GM21737 (cell line): ENCODE measurements at regions not wholly inside any gene's neighbourhood (a gene's known extent, or its start where the extent isn't known, plus 50 kb on each side); places are given as distances from the start of the nearest gene placed in this dataset.

ENCODE experiments used
- ATAC-seq: cut with Tn5 transposase; IDR thresholded peaks from one replicate; pipeline ENCODE4 v1.9.1; 2021; ENCODE audit warnings: mild to moderate bottlenecking, moderate library complexity; ENCODE audit not compliant: unreplicated experiment

DNA sequence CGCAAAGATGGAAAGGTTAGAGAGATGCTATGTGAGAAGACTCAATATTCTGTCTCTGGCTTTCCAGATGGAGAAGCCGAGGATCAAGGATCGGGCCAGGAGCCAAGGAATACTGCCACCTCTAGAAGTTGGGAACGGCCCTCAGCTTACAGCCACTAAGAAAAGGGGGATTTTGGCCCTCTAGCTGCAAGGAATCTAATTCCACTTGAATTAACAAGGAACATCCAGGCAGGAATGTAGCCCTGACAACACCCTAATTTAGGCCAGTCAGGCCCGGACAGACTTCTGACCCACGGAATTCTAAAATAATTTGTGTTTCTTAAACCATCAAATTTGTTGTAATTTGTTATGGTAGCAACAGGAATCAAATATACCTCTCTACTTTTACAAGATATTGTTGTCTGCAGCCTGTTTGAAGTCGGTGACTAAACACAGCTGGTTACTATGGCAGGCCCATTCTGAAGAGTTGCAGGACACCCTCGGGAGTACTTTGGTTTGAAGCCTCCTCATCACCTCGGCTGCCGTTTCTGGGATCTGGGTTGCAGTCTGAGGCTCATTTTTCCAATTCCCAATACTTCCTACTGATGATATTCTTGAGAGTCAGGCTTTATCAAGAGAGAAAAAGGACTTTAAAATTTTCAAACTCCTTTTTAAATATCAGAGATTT is 1131.2 kb downstream of the TSN start:
- no peak for ATAC-seq

DNA sequence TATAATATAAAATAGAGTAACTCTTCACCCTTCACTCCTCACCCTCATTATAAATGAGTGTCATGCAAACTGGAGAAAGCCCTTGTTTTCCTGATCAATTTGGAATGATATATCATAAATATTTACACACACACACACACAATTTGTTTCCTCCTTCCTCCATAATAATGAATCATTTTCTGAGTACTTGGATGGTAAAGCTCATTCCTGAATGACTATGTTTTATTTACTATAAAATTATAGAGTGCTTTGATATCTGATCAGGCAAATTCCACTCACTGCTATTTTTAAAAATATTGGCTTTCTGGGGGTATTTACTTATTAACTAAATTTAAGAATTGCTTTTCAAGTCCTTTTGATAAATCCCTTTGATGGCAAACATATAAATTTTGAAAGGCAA is 1125.5 kb upstream of the CNTNAP5 start:
- ATAC-seq, result no peak

DNA sequence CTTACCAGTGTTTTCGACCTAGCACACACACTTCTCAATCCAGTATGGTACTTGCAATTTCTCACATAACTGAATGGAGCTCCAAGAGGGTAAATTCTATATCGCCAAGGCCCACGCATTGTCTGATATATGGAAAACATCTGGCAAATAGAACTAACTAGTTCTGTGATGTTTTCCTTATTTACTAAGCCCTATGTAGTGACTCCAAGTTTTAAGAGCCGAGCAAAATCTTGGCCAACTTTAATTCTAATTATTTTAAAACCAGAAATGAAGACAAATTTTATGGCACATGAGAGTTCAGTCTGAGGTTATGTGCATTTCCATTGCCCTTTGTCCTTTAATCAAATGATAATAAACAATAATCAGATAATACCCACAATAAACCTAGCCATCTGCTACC is 1119.7 kb upstream of the CNTNAP5 start:
- ATAC-seq, result no peak

DNA sequence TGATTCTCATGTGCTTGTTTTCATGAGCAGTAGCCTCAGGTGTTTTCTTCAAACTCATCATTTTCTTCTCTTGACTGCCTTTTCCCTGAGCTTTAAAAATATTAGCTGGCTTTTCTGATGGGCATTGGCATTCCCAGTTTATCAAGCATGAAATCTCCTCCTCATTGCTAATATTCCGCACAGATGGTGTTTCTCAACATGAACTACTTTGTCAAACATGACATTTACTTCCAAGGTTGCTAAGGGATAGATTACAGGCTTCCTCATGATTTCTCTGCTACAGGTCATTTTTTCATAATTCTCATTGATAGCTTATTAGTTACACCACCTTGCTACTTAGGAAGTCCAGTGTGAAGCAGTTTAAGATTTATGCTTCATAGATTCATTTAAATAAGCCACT is 1116.9 kb upstream of the CNTNAP5 start:
- no peak for ATAC-seq

DNA sequence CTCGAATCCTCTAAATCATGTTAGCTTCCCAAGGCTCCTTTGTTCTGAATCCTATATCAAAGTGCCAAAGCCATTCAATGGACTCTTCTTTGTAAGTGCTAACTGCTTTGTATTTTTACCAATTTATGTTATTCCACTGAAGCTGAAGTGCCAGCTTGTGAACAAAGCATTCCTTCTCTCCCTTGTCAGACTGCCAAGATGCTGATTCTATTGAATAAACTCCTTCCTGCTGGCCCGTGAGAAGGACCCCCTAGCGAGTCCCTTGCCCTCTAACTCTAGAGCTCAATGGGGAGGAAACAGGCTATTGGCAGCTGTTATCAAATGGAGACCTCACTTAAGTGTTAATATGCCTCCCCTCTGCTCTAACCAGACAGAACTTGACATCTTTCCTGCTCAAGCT is 1097.9 kb upstream of the CNTNAP5 start:
- no peak for ATAC-seq

DNA sequence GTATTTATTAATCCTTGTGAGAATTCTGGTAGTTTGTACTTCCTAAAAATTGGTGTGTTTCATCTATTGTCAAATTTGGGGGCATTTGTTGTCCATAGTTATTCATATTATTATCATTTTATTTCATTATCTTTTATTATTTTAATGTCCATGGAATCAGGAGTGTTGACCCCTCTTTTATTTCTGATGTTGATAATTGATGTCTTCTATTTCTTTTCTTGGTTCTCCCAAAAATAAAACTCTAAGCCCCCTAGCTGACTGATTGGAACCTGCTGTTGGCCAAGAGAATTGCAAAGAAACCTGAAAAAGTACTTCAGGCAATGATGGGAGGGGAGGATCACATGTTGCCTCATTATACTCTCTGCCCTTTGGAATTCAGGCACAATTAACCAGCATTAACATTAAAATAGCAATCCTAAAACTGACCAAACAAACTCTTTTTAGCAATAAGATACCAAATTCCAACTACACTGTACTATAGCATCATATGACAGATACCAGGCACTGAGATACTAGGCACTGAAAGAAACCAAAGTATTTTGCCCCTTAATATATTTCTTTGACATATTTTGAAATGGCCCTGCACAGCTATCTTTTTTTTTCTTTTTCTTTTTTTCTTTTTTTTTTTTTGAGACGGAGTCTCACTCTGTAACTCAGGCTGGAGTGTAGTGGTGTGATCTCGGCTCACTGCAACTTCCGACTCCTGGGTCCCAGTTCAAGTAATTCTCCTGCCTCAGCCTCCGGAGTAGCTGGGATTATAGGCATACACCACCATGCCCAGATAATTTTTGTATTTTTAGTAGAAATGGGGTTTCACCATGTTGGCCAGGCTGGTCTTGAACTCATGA is 1097.2 kb upstream of the CNTNAP5 start:
- ATAC-seq, result no peak

DNA sequence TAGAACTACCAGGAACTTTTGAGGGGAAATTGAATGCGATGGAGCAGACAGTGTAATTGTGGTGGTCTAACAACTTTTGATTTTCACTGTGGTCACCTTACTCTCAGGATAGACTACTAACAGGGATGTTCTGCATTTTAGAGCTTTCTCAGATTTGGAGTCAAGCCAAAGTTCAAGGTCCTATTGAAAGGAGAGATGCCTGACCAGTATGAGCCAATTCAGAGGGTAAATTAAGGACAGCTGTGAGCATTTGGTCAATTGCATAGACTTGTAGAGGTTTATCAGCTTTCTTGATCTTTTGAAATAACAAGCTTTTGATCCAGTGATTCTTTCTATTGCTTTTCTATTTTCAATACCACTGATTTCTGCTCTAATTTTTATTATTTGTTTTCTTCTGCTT is 1095.7 kb upstream of the CNTNAP5 start:
- ATAC-seq, result no peak

DNA sequence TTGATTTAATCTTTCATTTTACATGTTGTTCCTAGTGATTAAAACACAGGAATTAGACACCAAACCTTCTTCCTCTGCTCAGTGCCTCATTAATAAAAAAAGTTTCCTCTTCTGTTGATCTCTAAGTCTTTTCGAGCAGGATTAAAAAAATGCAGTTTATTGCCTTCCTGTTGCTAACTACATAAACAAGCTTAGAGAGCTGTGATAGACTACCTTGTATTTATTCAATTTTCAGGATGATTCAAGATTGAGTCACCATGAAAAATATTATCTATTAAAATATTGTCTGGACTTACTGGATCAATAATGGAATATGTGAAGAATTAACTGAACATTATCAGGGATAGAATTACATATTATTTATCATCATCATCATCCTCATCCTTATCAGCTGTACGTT is 1089.6 kb upstream of the CNTNAP5 start:
- ATAC-seq, result no peak

DNA sequence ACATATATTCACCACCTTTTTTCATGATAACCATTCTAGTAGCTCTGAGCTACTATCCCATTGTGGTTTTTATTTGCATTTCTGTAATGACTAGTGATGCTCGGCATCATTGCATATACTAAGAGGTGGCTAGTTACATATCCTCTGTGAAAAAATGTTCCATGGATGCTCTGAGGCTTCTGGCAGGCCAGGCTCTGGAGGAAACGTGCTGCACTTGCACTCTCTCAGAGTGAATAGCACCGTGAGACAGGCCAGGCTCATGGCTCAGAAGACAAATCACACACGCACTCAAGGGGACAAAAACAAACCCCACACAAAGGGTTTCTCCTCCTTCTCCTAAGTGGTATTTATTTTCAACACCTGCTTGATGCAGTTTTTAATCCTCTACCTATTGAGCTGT is 1085.3 kb upstream of the CNTNAP5 start:
- no peak for ATAC-seq

DNA sequence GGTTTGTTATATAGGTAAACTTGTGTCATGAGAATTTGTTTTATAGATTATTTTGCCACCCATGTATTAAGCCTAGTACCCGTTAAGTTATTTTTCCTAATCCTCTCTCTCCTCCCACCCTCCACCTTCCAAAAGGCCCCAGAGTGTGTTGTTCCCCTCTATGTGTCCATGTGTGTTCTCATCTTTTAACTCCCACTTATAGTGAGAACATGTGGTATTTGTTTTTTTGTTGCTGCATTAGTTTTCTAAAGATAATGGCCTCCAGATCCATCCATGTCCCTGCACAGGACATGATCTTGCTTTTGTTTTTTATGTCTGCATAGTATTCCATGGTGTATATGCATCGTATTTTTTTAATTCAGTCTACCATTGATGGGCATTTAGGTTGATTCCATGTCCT is 1075.6 kb upstream of the CNTNAP5 start:
- ATAC-seq, result no peak

DNA sequence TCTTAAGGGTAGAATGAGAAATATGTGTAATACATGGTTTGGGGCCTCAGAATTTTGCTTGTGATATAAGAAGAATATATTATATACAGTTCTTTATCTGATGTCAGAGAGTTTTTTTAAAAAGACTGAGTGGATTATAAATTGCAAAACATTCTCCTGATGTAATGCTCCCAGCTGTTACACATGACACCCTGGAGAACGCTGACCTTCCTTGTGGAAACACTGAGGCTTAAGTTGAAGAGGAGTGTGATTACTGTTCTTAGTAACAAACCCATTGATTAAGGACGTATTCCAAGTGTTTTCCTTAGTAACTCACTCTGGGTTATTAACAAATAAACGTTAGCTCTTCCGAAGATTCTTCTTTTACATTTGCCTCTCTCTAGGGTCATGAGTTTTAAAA is 1069.3 kb upstream of the CNTNAP5 start:
- ATAC-seq, result no peak

DNA sequence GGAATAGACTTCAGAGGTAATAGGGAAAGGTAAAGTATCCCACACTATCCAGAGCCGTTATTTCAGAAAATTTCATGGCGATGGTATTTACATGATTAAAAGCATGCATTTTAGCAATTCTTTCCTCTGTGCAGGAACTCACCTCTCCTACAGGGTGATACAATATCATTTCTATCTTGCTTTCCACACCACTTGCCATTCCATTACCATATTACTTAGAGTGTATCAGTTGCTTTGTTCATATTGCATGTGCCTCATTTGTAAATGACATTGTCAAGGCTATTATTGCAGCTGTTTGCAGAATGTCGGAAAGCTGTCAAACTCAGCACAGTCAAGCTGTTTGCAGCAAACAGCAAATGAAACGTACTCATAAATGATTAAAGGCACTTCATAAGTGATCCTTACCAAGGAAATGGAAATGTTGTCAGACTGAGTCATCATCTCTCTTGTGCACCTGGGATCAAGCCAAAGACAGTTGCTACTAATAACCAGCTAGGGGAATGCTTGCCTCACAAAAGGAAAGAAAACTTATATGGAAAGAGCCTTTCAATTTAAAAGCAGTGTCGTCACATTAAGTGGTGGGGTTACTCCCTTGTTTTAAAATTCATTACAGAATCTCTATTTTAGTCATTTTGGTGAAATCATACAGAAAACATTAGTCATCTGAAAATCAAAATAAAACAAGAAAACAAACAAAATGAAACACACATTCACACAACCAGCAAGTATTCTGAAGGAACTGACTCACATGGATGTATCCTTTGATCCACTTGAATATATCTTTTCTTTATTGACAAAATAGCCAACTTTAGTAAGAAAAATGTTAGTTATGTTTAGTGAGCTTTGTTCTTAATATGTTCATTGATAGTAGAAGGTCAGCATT is 1064.1 kb upstream of the CNTNAP5 start:
- ATAC-seq, result no peak

DNA sequence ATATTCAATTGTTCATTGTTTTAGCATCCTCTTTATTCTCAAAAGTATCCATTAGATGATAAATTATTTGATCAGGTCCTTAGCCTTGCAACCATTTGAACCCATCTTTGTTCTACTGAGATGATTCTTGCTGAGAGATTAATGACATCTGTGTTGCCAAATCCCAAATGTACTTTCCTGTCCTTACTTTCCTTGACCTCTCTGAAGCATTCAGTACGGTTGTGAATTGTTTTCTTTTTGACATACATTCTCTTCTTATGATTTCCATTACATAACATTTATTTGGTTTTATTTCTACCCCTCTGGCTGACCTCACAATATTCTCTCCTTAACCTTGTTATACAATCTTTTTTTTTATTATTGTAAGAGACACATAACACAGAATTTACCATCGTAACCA is 1058.6 kb upstream of the CNTNAP5 start:
- no peak for ATAC-seq

DNA sequence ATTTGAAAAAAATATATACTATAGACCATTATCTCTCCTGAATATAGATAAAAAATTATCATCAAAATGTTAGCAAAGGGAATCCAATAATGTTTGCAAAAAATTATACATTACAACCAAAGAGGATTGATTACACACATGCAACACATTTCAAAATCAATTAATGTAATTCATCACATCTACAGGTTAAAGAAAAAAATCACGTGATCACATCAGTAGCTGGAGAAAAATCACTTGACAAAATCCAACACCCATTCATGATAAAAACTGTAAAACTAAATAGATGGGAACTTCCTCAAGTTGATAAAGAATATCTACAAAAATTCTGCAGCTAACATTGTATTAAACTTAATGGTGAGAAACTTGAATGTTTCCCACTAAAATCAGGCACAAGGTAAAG is 1047.5 kb upstream of the CNTNAP5 start:
- ATAC-seq, result no peak

DNA sequence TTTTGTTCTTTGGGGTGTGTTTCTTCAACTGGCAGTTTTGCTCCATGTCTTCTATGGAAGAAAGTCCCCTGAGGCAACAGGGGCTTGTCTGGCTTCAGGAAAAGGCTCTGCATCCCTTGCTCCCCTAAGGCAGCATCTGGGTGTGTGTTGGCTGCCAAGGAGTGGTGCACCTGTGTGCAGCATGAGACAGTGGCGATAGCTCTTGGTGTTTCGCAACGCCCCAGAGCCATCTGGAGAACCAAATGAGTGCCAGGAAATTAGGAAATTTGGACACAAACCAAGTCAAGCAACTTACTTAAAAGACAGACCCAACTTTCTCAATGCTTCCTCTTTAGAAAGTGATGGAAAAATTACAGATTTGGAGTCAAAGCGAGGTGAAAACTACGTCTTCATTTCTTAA is 1044.4 kb upstream of the CNTNAP5 start:
- ATAC-seq, result no peak

DNA sequence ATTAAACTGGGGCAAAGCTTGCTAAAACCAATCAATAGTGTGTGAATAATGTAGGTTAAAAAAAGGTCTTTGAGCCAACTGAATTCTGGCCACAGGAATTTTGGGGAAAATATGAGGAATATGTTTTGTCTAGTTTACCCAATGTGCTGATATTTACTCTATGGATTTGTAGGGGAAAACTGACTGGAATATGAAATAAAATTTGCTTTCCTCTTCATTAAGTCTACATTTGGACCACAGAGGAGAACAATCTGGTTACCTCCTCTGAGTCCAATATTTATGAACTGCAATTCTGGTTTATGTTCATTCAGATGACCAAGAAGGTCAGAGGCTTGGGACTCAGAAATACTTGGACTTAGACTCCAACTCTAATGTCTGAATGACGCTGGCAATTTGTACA is 1042.2 kb upstream of the CNTNAP5 start:
- ATAC-seq, result no peak

DNA sequence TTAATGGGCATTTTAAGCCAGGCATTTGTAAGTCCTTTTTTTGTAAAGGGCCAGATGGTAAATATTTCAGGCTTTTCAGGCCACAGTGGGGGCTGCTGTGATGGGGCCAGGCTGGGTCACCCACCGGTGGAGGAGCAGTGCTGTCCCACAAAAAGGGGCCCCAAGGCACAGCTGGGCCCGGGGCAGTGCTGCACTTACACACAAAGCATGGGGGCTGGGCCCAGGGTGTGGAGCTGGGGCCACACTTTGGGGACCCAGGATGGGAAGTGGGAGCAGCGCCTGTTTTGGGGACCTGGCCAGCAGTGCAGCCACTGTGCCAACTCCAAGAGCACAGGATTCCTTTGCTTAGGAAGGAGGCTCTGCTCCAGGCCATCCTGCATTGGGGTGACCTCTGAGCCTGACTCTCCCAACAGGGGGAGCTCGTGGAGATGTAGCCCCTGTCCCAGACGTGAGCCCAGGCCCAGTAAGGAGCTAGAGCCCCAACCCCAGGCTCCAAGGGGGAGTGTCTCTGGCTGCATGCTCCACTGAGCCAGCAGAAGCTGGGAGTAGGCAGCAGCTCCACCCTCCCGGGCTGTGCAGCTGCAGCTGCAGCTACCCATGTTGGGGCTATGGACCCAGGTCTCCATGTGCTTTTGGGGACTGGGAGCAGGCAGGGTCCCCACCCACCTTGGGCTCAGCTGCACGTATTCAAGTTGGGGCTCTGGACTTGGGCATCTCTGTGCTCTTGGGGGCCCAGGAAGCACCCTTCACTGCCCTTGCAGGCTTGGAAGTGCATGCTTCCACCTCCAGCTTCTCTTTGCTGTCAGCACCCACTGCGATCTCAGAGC is 1036.5 kb upstream of the CNTNAP5 start:
- no peak for ATAC-seq

DNA sequence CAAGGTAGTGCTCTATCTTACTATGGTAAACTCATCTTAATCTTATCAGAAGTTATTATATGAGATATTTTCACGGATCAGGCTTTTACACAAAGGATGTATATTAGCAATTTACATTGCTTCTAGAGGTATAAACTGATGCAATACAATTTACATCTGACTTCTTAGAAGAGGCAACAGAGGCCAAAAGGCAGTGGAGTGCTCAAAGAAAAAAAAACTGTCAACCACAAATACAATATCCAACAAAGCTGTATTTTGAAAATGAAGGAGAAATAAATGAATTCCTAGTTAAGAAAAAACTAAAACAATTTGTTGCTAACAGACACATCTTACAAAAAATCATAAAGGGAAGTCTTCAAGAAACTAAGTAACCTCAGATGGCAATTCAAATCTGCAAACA is 1031.5 kb upstream of the CNTNAP5 start:
- ATAC-seq, result no peak

DNA sequence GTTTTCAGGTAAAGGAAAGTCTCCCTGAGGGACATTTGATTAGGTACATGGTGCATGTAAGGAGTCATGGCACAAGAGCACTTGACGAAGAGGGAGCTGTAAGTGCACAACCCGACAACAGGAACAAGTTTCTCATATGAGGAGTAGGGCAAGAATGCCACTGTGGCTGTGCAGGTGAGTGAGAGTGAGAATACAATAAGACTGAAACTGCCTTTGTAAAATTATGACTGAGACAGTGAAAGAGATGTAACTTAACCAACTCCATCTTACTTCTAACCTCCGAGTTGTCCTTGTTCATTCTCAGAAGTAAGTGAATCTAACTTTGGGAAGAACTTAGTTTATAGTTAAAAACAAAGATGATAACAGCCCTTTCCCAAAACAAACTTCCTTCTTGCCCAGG is 1025.8 kb upstream of the CNTNAP5 start:
- ATAC-seq, result no peak

DNA sequence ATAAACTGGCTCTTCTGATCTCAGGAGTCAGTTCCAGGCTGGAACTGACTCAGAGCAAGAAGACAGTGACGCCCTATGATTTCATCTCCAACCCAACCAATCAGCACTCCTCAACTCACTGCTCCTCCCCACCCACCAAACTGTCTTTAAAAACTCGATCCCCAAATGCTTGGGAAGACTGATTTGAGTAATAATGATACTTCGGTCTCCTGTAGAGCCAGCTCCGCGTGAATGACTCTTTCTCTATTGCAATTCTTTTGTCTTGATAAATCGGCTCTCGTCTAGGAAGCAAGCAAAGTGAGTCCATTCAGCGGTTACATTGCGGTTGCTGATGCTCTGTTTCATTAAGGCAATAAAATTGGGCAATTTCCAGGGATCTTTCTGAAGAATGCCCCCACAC is 1025.3 kb upstream of the CNTNAP5 start:
- ATAC-seq, result no peak
